Peyer's patch (tissue), 4 donors: ENCODE measurements at regions not wholly inside any gene's neighbourhood (a gene's known extent, or its start where the extent isn't known, plus 50 kb on each side); places are given as distances from the start of the nearest gene placed in this dataset.

Source experiments
- DNase-seq, 3 donors: peaks; one replicate each; pipeline ENCODE4 v3.0.0-alpha.2; 2017 to 2019
- H3K27ac ChIP-seq, 4 donors: fragments of 200-600 bp; sonication (generic); one replicate each; pipeline ENCODE4 v1.5.1; 2016 to 2019
- H3K27me3 ChIP-seq, 2 donors: fragments of 200-600 bp; sonication (generic); one replicate each; pipeline ENCODE4 v1.5.1; 2019
- H3K36me3 ChIP-seq, 3 donors: fragments of 200-600 bp; sonication (generic); one replicate each; pipeline ENCODE4 v1.5.1; 2016 to 2019
- H3K4me1 ChIP-seq, 4 donors: fragments of 200-600 bp; sonication (generic); one replicate each; pipeline ENCODE4 v1.5.1; 2016 to 2019
- H3K4me3 ChIP-seq, 4 donors: fragments of 200-600 bp; sonication (generic); 1 replicate in 3 of 4; 2 replicates in 1 of 4; pipeline ENCODE4 v1.5.1; 2016 to 2019; ENCODE audit warnings: mild to moderate bottlenecking in 1 of 4
- H3K9me3 ChIP-seq, 4 donors: fragments of 200-600 bp; sonication (generic); one replicate each; pipeline ENCODE4 v1.5.1; 2016 to 2019; ENCODE audit warnings: mild to moderate bottlenecking in 1 of 4
- POLR2A ChIP-seq, 2 donors: fragments of 450-650 bp; IDR thresholded peaks; one replicate each; pipeline ENCODE4 v1.5.1; 2017; ENCODE audit warnings: antibody characterized with exemption in 2 of 2, mild to moderate bottlenecking in 2 of 2, moderate library complexity in 2 of 2
- TF ChIP-seq, protein P1 (sequence below), 6 experiments: fragments of 450-650 bp in 4 of 6; fragments of 200-600 bp in 2 of 6; sonication (generic) in 1 of 6; IDR thresholded peaks; one replicate each; pipeline ENCODE4 v1.5.1; 2017 to 2019; ENCODE audit warnings: antibody characterized with exemption in 6 of 6, mild to moderate bottlenecking in 3 of 6, moderate library complexity in 1 of 6

- no peaks in the 10 kb centered on the region for H3K9me3 ChIP-seq
- H3K27me3 ChIP-seq: no peaks in the 10 kb centered on the region
- no peak for DNase-seq
- no peaks in the 10 kb centered on the region for H3K36me3 ChIP-seq
- TF ChIP-seq, protein P1, sequence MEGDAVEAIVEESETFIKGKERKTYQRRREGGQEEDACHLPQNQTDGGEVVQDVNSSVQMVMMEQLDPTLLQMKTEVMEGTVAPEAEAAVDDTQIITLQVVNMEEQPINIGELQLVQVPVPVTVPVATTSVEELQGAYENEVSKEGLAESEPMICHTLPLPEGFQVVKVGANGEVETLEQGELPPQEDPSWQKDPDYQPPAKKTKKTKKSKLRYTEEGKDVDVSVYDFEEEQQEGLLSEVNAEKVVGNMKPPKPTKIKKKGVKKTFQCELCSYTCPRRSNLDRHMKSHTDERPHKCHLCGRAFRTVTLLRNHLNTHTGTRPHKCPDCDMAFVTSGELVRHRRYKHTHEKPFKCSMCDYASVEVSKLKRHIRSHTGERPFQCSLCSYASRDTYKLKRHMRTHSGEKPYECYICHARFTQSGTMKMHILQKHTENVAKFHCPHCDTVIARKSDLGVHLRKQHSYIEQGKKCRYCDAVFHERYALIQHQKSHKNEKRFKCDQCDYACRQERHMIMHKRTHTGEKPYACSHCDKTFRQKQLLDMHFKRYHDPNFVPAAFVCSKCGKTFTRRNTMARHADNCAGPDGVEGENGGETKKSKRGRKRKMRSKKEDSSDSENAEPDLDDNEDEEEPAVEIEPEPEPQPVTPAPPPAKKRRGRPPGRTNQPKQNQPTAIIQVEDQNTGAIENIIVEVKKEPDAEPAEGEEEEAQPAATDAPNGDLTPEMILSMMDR (IDR thresholded peaks at IDR 0.05): no peak
- TF ChIP-seq POLR2A (IDR thresholded peaks at IDR 0.05): no peak
- H3K27ac ChIP-seq: no peak overlapping the region
- H3K4me3 ChIP-seq: no peak overlapping the region
- H3K4me1 ChIP-seq: no peaks in the 10 kb centered on the region
Observed at GRCh38 chr15:85870216-85871014, 75.7 kb upstream of the KLHL25 start.

DNA sequence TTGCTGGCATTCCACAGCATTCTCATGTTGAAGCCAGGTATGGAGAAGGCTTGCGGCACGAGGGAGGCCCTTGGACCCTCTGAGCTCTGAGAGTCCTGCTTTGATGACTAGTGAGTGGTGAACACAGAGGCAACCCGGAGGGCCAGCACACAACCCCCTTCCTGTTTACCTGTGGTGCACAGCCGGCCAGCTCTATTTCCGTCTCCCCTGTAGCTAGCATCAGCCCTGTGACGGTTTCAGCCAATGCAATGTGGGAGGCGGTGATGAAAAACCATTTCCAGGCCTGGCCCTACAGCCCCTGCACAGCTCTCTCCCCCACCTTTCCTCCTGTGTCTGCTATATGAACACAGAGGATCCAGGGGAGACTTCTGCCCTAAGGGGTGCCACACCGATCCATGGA is 76.8 kb upstream of the KLHL25 start:
- no peak for DNase-seq

DNA sequence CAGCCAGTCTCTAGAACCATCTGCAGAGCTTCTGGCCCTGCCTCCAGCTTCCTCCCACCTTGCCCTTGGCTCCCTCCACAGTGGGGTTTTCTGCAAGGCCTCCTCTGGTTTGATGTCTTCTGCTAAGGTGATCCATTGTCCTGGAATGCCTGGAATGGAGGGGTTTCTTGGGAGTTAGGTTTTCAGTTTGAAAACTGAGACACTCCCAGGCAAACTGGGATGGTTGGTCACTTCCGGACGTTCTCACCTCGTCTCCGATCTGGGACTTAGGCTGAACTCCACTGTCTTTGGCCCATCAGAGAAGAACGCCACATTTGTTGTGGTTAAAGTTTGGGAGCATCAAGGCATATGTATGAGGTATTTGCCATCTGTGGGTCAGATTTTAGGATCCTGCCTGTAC is 77.4 kb upstream of the KLHL25 start:
- Histone ChIP-seq H3K4me3 (no peak overlapping the region), H3K9me3 (no peaks in the 10 kb centered on the region), H3K36me3 (no peaks in the 10 kb centered on the region), H3K27ac (no peak overlapping the region), H3K4me1 (no peaks in the 10 kb centered on the region), H3K27me3 (no peaks in the 10 kb centered on the region)
- no peak for TF ChIP-seq POLR2A (IDR thresholded peaks at IDR 0.05)
- TF ChIP-seq, protein P1 (IDR thresholded peaks at IDR 0.05): no peak
- DNase-seq: no peak

More for the DNA sequence above, 76.8 kb upstream of the KLHL25 start:
- Histone ChIP-seq H3K4me3 (no peak overlapping the region), H3K36me3 (no peaks in the 10 kb centered on the region), H3K27ac (no peak overlapping the region), H3K9me3 (no peaks in the 10 kb centered on the region), H3K27me3 (no peaks in the 10 kb centered on the region), H3K4me1 (no peaks in the 10 kb centered on the region)
- TF ChIP-seq, protein P1 (IDR thresholded peaks at IDR 0.05): no peak
- no peak for TF ChIP-seq POLR2A (IDR thresholded peaks at IDR 0.05)

GRCh38 chr15:85874236-85874635 is 79.5 kb upstream of the KLHL25 start:
- no peak for TF ChIP-seq POLR2A (IDR thresholded peaks at IDR 0.05)
- Histone ChIP-seq H3K36me3 (no peaks in the 10 kb centered on the region), H3K4me1 (no peaks in the 10 kb centered on the region), H3K27ac (no peak overlapping the region), H3K9me3 (no peaks in the 10 kb centered on the region), H3K4me3 (no peak overlapping the region), H3K27me3 (no peaks in the 10 kb centered on the region)
- no peak for DNase-seq

- no peak overlapping the region for H3K27ac ChIP-seq
- no peak for DNase-seq
- no peaks in the 10 kb centered on the region for H3K36me3 ChIP-seq
- TF ChIP-seq POLR2A (IDR thresholded peaks at IDR 0.05): no peak
- TF ChIP-seq, protein P1 (IDR thresholded peaks at IDR 0.05): no peak
- no peaks in the 10 kb centered on the region for H3K4me1 ChIP-seq
- no peak overlapping the region for H3K4me3 ChIP-seq
- H3K27me3 ChIP-seq: no peaks in the 10 kb centered on the region
- H3K9me3 ChIP-seq: no peaks in the 10 kb centered on the region
Observed at GRCh38 chr15:85875756-85876155, 81.0 kb upstream of the KLHL25 start.

DNA sequence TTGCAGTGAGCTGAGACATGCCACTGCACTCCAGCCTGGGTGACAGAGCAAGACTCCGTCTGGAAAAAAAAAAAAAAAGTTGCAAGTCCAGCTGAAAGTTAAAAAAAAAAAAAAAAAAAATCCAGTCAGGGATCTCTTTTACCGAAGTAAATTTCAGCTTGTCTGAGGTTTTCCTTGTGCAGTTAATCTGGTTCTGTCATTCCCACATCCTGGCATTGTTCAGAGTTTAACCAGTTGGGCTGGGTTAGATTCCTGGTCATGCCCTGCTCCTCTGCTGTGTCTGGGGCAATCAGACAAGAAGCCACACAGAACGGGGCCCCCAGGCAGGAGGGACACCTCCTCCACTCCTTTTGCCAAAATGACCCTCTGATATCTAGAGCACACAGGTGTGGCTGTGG is 84.1 kb upstream of the KLHL25 start:
- Histone ChIP-seq H3K4me1 (no peaks in the 10 kb centered on the region), H3K9me3 (no peaks in the 10 kb centered on the region), H3K36me3 (no peaks in the 10 kb centered on the region), H3K4me3 (no peak overlapping the region), H3K27me3 (no peaks in the 10 kb centered on the region), H3K27ac (no peak overlapping the region)
- TF ChIP-seq, protein P1 (IDR thresholded peaks at IDR 0.05): no peak
- TF ChIP-seq POLR2A (IDR thresholded peaks at IDR 0.05): no peak
- DNase-seq: no peak
